Breast epithelium (tissue), 3 donors: ENCODE measurements at regions not wholly inside any gene's neighbourhood (a gene's known extent, or its start where the extent isn't known, plus 50 kb on each side); places are given as distances from the start of the nearest gene placed in this dataset.

Experiments
- CTCF ChIP-seq, 3 donors: fragments of 450-650 bp; IDR thresholded peaks; one replicate each; pipeline ENCODE4 v1.5.1; 2016 to 2017; ENCODE audit warnings: antibody characterized with exemption in 3 of 3, mild to moderate bottlenecking in 3 of 3, moderate library complexity in 3 of 3
- POLR2A ChIP-seq: fragments of 450-650 bp; IDR thresholded peaks from one replicate; pipeline ENCODE4 v1.6.1; 2016; ENCODE audit warnings: antibody characterized with exemption, mild to moderate bottlenecking, moderate library complexity

DNA sequence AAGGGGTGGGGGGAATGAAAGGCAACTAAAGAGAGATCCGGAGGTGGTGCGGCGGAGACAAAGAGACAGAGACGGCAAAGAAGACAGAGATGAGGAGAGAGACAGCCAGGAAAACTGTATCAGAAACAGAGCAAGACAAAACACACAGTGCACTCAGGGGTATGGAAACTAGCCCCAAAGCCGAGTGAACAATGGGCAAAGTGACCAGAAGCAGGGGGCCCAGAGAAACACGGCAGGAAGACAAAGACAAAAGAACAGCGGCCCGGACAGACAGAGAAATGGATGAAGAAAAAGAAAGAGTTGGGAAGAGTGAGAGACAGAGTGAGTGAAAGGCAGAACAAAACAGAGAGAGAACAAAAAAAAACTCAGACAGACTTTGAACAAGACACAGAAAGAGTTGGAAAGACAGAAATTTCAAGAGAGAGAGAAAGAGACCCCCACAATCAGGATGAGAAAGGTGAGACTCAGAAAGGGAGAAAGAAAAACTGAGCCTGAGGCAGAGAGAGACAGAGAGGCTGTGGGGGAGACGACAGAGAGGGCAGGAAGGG is 60.6 kb upstream of the PAX2 start:
- TF ChIP-seq CTCF (IDR thresholded peaks at IDR 0.05) (no peak), POLR2A (no peak)
